H1 (cell line): ENCODE measurements at regions not wholly inside any gene's neighbourhood (a gene's known extent, or its start where the extent isn't known, plus 50 kb on each side); places are given as distances from the start of the nearest gene placed in this dataset.
"Not testable (repeated sequence)": the region's sequence is repeated elsewhere in the genome, so short reads cannot be mapped to it uniquely, and the experiment has no call there.

Experiments used
- BCL11A ChIP-seq, 2 experiments: IDR thresholded peaks; one replicate each; pipeline ENCODE4 v1.6.1; 2011; ENCODE audit warnings: low read depth in 2 of 2, low read length in 2 of 2, mild to moderate bottlenecking in 2 of 2
- CTCF ChIP-seq, 3 experiments: IDR thresholded peaks; 1 replicate in 2 of 3; 2 replicates in 1 of 3; pipeline versions ENCODE4 v1.5.1 to v1.6.1; 2011; ENCODE audit warnings: low read length in 3 of 3, mild to moderate bottlenecking in 3 of 3, inconsistent platforms in 2 of 3, low read depth in 1 of 3, moderate library complexity in 1 of 3; ENCODE audit not compliant: insufficient read depth in 1 of 3; ENCODE audit errors: control extremely low read depth in 1 of 3
- POLR2A ChIP-seq, 2 experiments: IDR thresholded peaks; 1 replicate in 1 of 2; 2 replicates in 1 of 2; pipeline ENCODE4 v1.6.1; 2011; ENCODE audit warnings: low read depth in 2 of 2, low read length in 2 of 2, mild to moderate bottlenecking in 2 of 2; ENCODE audit errors: control extremely low read depth in 1 of 2
- POLR2AphosphoS5 ChIP-seq: IDR thresholded peaks from 2 replicates; pipeline ENCODE4 v1.6.1; 2011; ENCODE audit warnings: low read depth, low read length
- SP1 ChIP-seq: IDR thresholded peaks from 2 replicates; pipeline ENCODE4 v1.6.1; 2011; ENCODE audit warnings: low read depth, low read length

- TF ChIP-seq BCL11A (IDR thresholded peaks at IDR 0.05; ENCODE audit: low read depth in 2 of 2, low read length in 2 of 2); POLR2AphosphoS5; POLR2A (IDR thresholded peaks at IDR 0.05; ENCODE audit: control extremely low read depth in 1 of 2, low read depth in 2 of 2, low read length in 2 of 2); SP1; CTCF (IDR thresholded peaks at IDR 0.05; ENCODE audit: control extremely low read depth in 1 of 3, insufficient read depth in 1 of 3, low read depth in 1 of 3, low read length in 3 of 3): not testable (repeated sequence)
Observed at GRCh38 chr16:21516705-21517040, 82.7 kb upstream of the METTL9 start.
